Activated T-helper 1 cell treated with anti-CD3 and anti-CD28 coated beads, Interleukin-2, amount 50 U/mL, for 16 hours (primary cell): ENCODE measurements at regions not wholly inside any gene's neighbourhood (a gene's known extent, or its start where the extent isn't known, plus 50 kb on each side); places are given as distances from the start of the nearest gene placed in this dataset.

Experiments used
- DNase-seq, 2 donors: peaks; one replicate each; pipeline ENCODE4 v3.0.0-alpha.2; 2020; ENCODE audit warnings: low read depth in 1 of 2, low spot score in 1 of 2

DNA sequence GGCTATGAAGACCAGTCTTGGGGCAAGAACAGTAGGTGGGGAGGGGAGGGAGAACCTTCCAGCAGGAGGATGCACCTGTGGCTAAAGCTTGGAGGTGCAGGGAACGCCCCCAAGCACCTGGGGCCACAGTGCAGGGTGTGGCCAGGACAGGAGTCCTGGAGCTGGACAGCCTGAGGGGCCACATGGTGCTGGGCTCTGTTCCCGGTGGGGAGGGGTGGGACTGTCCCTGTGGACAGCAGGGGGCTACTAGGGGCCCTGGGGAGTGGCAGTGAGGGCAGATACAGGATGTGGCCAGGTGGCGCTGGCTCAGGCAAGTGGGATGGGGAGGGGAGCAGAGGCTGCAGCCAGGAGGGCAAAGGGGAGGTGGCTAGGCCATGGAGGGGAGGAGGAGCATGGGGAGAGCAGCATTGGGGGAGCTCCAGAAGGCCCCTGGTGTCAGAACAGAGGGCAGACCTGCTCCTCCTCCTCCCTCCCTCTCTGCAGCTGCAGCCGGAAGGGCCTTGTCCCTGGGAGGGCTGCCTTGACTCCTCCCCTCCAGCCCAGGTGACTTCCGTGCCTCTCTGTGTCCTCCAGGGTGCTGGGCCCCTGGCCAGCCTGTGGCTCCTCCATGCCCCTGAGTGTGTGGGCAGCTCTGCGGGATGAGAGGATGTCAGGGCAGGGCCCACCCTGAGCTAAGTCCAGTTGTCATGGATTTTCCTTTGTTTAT lies 68.4 kb upstream of the DLK1 start:
- no peak for DNase-seq

DNA sequence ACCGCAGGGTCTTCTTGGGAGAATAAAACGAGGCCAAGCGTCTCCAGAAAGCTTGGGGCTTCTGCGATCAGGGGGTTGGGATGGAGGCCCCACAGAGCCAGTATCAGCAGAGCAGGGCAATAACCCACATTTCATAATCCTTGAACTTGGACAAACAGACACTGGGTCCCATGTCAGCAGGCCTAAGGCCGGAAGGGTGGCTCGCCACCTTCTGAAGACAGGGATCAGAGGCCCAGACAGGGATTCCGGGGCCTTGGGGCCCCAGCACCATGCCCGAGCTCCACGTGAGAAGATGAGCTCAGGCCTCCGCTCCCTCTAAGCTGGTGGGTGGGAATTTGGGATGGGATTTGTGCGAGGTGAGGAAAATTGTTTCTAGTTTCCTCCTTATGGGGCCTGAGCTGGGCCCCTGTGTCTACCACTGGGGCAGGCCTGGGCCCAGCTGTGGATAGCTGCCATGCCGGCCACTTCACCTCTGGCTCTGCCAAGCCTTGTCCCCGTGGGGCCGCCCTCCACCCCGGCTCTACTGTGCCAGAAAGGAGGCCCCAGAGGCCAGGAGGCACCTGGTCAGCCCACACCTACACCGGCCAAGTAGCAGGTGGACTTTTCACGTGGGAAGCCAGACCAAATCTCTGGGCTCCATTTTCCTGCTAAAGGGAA lies 67.2 kb upstream of the DLK1 start:
- no peak for DNase-seq

- DNase-seq = no peak
Measured at GRCh38 chr14:100660498-100660881, 66.2 kb upstream of the DLK1 start.

DNA sequence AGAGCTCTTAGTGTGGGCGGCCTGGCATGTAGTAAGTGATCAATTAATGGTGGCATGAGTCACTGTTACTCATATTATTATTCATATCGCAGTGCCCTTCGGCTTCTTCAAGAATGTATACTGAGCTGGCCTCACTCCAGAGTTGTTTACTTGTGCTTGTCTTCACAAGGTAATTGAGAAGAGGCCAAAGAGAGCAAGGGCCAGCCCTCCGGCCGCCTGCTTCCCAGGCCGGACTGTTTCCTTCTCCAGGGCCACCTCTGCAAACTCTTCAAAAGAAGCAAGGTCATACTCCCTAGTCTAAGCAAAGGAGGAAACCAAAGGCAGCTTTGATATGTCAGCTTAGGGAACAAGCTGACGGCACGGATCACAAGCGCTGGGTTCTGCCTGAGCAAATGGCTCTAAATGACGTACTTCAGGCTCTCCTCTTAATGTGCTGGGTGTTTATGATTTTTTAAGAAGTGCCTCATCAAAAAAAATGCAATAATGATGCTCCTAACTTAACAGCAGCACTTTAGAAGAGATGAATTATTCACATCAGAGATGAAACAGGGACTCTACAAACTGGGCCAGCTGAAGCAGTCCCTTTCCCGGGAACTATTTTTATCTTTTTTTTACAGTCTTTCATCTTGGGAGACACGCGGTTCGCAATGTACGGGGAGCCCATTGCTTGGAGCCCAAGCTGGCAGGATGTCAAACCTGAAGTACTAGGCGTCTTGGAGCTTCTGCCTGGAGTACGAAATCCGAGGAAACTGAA lies 65.6 kb upstream of the DLK1 start:
- DNase-seq = no peak

DNA sequence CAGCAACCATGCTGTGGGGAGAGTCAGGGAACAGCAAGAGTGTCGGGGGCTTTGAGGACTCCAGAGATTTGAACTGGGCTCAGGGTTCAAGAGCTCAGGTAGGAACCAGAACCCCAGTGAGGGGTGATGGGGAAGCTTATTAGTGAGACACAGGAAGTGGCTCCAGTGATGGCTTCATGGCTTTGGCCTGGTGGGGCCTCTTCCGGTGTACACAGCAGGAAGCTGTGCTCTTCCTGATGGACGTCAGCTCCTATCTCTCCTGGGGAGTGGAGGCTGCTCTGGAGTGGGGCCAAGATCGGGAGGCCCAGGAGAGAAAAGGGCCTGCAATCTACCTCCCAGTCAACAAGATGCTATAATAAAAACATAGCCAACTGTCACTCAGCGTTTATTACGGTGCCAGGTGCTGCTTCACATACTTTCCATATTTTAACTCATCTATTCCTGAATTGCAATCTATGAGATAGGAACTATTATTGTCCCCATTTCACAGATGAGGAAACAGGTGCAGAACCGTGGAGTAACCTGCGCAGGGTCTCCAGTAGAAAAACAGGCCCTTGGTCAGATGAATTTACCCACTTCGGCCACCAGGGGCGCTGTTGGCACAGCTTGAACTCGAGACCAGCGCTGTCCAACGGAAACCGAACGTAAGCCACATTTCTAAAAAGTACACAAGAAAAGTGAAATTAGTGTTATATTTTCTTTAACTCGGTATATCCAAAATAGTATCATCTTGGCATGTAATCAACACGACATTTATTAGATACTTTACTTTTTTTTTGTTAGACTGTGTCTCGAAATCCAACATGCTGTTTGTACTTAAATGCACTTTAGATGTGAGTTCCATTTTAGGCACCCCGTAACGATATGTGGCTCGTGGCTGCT lies 63.6 kb upstream of the DLK1 start:
- DNase-seq = peak in 1 of 2 donors; percentile 32

DNA sequence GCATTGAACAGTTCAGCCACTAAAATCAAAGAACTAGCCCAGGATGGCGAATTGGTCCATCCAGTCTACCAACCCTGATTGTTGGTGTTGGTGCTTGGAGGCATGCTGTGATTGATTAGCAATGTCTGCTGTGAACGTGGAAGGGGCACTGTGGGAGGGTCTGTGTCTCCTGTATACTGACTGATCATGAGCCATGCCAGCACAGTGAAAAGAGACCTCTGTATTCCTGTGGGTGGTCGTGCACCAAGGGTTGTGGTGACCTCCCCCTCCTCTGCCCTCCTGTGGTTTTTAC lies 63.0 kb upstream of the DLK1 start:
- DNase-seq = no peak

DNA sequence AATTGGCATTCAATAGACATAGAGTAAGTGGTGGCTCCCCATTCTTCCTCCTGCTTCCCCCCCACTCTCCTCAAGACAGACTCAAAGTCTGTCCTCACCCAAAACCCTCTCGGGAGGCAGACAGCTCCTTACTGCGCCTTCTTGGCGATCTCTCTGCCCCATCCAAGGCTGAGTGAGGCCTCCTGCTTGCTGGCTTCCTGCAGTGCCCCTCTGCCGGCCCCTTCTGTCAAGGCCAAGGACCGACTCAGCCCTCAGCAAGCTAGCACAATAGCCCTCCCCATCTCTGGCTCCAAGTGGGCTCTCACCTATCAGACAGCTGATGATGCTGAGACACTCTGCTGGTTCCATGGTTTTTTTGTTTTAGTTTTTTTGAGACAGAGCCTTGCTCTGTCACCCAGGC lies 62.5 kb upstream of the DLK1 start:
- no peak for DNase-seq

DNA sequence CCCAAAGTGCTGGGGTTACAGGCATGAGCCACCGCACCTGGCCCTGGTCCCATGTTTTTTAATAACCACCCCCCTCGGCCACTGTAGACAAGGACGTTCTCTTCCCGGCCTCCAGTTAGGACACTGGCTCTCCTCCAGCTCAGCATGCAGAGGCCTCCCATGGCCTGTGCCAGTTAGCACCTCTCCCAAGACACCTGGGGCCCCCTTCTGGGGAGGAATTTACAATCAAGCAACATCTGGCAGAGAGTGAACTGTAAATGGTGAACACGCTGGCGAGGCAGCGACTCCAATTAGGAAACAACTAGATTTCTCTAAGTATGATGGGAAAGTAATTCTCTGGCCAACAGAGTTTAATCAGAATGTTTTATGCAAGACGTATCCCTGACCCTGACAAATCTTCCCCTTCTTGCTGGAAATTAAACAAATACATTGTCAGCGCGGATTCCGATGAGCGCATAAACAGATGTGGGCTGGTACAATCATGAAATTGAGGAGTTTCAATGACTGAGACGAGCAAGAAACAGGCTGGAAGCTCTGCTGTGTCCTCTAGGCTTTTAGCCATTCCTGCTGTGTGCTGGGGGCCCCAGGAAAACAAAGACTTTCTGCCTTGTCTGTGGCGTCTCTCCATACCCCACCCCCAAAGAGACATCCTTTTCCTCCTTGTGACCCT lies 61.7 kb upstream of the DLK1 start:
- no peak for DNase-seq

GRCh38 chr14:100665511-100666032 lies 61.1 kb upstream of the DLK1 start:
- no peak for DNase-seq

DNA sequence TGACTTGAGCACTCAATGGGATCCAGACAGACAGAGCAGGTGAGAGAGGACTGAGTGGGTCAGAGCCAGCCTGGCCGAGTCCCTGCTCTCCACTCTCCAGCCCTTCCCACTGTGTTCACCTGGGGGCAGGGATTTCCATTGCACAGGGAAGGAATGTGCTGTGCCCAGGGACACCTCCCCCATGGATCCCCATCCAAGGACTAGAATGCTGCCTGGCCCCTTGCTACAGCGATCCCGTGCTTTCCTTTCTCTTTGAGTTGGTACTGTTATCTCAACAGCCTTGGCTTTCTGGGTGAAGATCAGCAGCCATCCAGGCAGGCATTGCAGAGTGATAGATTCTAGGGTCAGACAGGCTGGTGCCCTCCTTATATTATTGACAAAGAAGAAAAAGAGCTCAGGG lies 60.3 kb upstream of the DLK1 start:
- DNase-seq = no peak

DNA sequence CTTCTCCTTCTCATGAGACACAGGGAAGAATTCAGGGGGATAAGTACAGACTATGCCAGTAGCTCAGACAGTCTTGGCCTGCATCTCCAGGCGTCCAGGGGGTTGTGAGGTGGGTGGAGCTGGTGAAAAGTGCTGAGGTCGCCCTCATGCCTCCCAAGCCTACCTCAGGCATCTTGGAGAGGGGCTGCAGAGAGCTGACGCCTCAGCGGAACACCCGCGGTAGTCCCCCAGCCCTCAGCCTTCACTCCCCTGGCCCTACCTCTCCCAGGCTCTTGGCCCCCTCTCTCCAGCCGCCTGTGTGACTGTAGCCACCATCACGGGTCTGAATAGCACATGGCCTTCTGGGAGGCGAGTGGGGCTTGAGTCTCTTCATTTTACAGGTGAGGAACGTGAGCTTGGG lies 59.8 kb upstream of the DLK1 start:
- no peak for DNase-seq

DNA sequence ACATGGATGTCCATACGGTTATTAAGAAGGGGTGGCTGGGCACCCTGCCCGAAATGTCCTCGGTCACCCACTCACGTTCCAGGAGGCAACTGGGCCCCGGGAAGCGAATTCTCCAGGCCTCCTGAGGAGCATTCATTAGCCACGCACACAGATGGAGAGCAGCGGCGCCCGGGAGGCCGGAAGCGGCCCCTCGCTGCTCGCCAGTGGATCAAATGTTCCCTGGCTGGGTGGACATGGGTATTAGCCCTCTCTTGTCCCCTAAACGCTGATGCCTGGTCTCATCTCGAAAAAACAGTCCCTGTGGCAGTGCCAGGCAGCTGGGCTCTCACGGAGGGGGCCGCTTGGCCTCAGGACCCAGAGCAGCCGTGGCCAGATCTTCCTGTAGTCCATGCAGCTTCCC lies 59.0 kb upstream of the DLK1 start:
- DNase-seq = no peak

GRCh38 chr14:100668352-100668751 lies 58.3 kb upstream of the DLK1 start:
- DNase-seq = no peak

GRCh38 chr14:100669011-100669412 lies 57.7 kb upstream of the DLK1 start:
- DNase-seq = no peak

- no peak for DNase-seq
Measured at GRCh38 chr14:100669468-100669867, 57.2 kb upstream of the DLK1 start.

DNA sequence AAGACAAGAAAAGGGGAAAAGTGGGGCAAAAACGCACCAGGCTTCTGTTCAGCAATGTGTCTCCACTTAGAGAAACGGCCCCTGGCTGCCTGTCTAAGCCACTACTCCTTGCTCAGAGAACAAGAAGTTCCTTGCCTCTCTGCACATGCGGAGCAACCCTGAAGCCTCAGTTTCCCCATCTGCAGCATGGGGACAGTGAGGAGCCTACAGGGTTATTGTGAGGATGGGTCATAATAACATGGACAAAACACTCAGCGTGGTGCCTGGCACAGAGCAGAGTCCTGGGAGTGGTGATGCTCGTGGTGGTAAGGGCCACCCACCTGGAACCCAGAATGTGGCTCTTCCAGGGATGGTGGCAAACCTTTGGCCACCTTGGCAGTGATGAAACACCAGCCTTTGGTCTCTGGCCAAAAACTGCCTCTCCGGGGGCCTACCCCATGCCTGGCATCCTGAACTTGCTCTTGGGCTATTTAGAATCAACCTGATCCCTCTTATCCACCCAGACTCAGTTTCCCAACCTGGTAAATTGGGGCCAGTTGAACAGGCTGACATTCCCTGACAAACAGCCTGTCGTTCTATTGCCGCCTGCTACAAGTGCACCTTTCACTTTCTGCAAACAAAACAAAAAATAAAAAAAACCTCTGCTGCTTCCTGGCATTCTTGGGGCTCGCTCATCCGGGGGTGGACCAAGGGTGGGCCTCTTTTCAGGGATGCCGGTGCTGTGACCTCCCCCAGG lies 56.5 kb upstream of the DLK1 start:
- no peak for DNase-seq

DNA sequence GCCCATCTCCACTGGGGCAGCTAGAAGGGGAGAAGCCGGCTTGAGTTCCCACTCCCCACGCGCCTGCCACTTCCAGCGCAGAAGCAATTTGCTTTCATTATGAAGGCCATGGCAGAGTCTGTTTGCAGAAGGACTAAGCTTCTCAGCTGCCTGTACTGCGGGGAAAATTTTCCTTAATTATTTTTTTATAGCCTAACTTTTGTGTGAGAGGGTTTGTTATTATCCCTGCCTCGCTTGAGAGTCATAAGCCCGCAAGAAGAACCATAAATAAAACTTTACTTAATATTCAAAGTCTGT lies 56.0 kb upstream of the DLK1 start:
- DNase-seq = no peak

DNA sequence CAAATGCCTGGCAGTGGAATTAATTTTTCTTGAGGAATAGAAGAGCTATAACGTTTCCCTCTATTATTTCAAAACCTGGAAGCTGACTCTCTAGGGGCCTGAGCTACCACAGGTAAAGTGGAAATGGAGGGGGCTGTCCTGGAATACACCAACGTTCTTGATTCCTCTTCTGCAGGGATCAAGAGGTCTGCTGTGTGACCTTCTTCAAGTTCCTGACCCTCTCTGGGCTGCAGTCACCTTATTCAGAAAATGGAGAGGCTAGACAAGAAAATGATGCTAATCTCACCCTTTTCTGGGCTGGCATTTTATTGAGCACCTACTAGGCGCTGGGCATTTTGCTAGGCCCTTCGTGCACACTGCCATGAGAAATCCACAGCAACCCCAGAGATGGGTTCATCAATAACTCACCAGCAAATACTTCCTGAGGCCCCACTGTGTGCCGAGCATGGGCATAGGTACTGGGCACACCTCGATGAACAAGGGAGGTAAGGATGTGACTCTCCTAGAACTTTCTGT lies 55.2 kb upstream of the DLK1 start:
- DNase-seq = no peak

GRCh38 chr14:100671906-100672305 lies 54.8 kb upstream of the DLK1 start:
- no peak for DNase-seq
